ENCODE measurements at regions not wholly inside any gene's neighbourhood (a gene's known extent, or its start where the extent isn't known, plus 50 kb on each side); places are given as distances from the start of the nearest gene placed in this dataset.

GRCh38 chr2:172358691-172359556 is 68.5 kb upstream of the ITGA6 start:
- DNase-seq (ENCODE audit: low read depth in 2 of 2), result no peak

GRCh38 chr2:172361360-172361759 is 66.0 kb upstream of the ITGA6 start:
- DNase-seq (ENCODE audit: low read depth in 2 of 2), result no peak

GRCh38 chr2:172361840-172362239 is 65.5 kb upstream of the ITGA6 start:
- DNase-seq (ENCODE audit: low read depth in 2 of 2), result no peak

- DNase-seq (ENCODE audit: low read depth in 2 of 2), result no peak
These were observed 63.1 kb upstream of the ITGA6 start for GRCh38 chr2:172364261-172364660.

GRCh38 chr2:172366596-172367150 is 60.7 kb upstream of the ITGA6 start:
- no peak for DNase-seq (ENCODE audit: low read depth in 2 of 2)

- no peak for DNase-seq (ENCODE audit: low read depth in 2 of 2)
These were observed 56.4 kb upstream of the ITGA6 start for GRCh38 chr2:172370821-172371455.

- DNase-seq (ENCODE audit: low read depth in 2 of 2), result no peak
These were observed 55.0 kb upstream of the ITGA6 start for GRCh38 chr2:172372436-172372835.

- no peak for DNase-seq (ENCODE audit: low read depth in 2 of 2)
These were observed 54.3 kb upstream of the ITGA6 start for GRCh38 chr2:172373076-172373475.

GRCh38 chr2:172373766-172374165 is 53.6 kb upstream of the ITGA6 start:
- peak in 1 of 2 donors; percentile 67 for DNase-seq (ENCODE audit: low read depth in 2 of 2)

- peak in 1 of 2 donors; percentile 75 for DNase-seq (ENCODE audit: low read depth in 2 of 2)
These were observed 52.8 kb upstream of the ITGA6 start for GRCh38 chr2:172374318-172375240.

GRCh38 chr2:172375251-172375650 is 52.1 kb upstream of the ITGA6 start:
- peak; percentile 31 to 43 for DNase-seq (ENCODE audit: low read depth in 2 of 2)

GRCh38 chr2:172376016-172376415 is 51.4 kb upstream of the ITGA6 start:
- no peak for DNase-seq (ENCODE audit: low read depth in 2 of 2)

GRCh38 chr2:172376505-172377125 is 50.8 kb upstream of the ITGA6 start:
- peak in 1 of 2 donors; percentile 63 for DNase-seq (ENCODE audit: low read depth in 2 of 2)

GRCh38 chr2:172377408-172377807 is 50.0 kb upstream of the ITGA6 start:
- DNase-seq (ENCODE audit: low read depth in 2 of 2), result no peak
